Lower leg skin (tissue), 4 donors: ENCODE measurements at regions not wholly inside any gene's neighbourhood (a gene's known extent, or its start where the extent isn't known, plus 50 kb on each side); places are given as distances from the start of the nearest gene placed in this dataset.

ENCODE experiments used
- DNase-seq, 2 donors: peaks; one replicate each; pipeline ENCODE4 v3.0.0-alpha.2; 2019; ENCODE audit warnings: low spot score in 2 of 2
- H3K4me3 ChIP-seq: fragments of 200-600 bp; sonication (generic); 2 replicates; pipeline ENCODE4 v1.5.1; 2017; ENCODE audit warnings: mild to moderate bottlenecking, low read depth; ENCODE audit not compliant: poor library complexity, severe bottlenecking
- POLR2A ChIP-seq, 2 donors: fragments of 450-650 bp; IDR thresholded peaks; one replicate each; pipeline ENCODE4 v1.6.1; 2016 to 2017; ENCODE audit warnings: antibody characterized with exemption in 2 of 2, mild to moderate bottlenecking in 1 of 2, moderate library complexity in 1 of 2
- WGBS, 2 donors: methylation state at CpG; one replicate each; pipeline ENCODE4 v1.1.5; 2018; 5-methylcytosine and 5-hydroxymethylcytosine counted together
- intact Hi-C: fragments of 100-400 bp; cut with DNase I; formaldehyde crosslinking; loops from one replicate; pipeline ENCODE4 v1.15.0; 2023; ENCODE audit warnings: low total_unique reads
- TF ChIP-seq, protein P1 (sequence below), 3 donors: fragments of 450-650 bp; IDR thresholded peaks; one replicate each; pipeline ENCODE4 v1.5.1; 2016; ENCODE audit warnings: antibody characterized with exemption in 3 of 3, mild to moderate bottlenecking in 3 of 3, moderate library complexity in 2 of 3

DNA sequence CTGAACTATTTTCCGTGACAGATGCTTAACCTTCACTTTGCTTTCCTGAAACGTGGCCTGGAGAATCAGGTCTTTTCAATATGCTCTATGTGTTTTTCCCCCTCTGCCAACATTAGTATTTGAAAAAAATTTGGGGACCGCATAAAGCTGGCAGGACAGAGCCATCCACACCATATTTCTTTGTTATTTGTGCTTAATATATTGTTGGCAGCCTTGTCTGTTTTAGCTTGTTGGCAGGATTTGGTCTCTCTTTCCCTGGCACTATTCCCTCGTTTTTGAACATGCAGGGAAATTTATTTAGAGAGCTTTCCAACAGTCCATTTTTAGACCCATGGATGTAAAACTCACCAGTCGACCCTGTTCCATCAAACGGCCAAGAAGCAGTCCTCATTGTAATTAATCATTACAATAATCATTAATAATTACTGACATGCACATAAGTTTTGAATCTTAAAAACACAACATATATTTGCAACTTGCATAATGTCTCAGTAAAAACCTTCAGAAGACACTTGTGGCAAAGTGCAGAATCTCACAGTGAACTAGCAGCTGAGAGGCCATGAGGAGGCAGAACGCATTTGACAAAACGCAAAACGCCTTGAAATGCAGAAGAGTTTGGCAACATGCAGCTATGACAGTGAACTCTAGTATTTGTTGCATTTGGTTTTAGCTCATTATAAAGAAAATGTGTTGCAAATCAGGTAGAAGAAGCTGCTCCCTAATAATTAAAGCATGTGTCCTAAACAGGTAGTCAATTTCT lies 514.2 kb downstream of the C6orf118 start:
- TF ChIP-seq POLR2A (IDR thresholded peaks at IDR 0.05), result no peak
- TF ChIP-seq, protein P1, sequence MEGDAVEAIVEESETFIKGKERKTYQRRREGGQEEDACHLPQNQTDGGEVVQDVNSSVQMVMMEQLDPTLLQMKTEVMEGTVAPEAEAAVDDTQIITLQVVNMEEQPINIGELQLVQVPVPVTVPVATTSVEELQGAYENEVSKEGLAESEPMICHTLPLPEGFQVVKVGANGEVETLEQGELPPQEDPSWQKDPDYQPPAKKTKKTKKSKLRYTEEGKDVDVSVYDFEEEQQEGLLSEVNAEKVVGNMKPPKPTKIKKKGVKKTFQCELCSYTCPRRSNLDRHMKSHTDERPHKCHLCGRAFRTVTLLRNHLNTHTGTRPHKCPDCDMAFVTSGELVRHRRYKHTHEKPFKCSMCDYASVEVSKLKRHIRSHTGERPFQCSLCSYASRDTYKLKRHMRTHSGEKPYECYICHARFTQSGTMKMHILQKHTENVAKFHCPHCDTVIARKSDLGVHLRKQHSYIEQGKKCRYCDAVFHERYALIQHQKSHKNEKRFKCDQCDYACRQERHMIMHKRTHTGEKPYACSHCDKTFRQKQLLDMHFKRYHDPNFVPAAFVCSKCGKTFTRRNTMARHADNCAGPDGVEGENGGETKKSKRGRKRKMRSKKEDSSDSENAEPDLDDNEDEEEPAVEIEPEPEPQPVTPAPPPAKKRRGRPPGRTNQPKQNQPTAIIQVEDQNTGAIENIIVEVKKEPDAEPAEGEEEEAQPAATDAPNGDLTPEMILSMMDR (IDR thresholded peaks at IDR 0.05), result no peak
- intact Hi-C loops, result no loop called here
- DNase-seq, result no peak
- 41 to 46% methylated on average over 9 of the region's 9 CpGs for WGBS, 2 donors
- no peak overlapping the region for H3K4me3 ChIP-seq

DNA sequence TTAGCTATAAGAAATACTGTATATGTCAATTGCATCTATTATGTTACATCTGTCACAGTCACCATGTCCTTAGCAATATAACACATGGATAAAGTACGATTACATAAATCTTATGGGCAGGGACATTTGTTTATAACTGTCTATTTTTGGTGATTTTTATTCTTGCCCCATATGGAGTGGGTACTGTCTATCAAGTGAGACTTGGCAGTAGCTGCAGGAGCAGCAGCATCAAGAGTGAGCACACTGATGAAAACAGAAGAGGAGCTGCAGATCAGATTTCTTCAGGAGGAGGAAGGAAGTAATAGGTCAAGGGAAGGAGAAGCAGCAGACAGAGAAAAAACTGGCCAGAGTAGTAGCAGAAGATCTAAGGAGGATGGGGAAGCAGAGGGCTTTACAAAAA lies 516.7 kb downstream of the C6orf118 start:
- no peak overlapping the region for H3K4me3 ChIP-seq
- intact Hi-C loops, result no loop called here
- DNase-seq, result no peak
- WGBS, 2 donors, result 55 to 68% methylated on average over 1 of the region's 1 CpG
- TF ChIP-seq, protein P1 (IDR thresholded peaks at IDR 0.05), result no peak
- TF ChIP-seq POLR2A (IDR thresholded peaks at IDR 0.05), result no peak

DNA sequence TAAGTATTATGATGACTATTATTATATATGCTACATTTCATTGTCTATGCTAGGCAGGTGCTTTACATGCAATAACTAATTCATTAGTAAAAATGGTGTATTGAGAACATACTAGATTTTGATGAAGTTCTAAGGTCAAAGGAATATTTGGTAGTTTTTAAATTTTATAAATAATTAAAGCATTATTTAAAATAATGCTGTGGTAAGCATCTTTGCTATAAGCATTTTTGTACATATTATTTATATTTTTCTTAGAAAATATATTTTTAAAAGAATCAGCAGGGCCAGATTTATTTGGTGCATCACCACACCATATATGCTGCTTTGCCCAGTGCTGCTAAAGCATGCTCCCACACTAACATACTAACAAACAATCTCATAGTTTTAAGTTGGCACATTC lies 517.9 kb downstream of the C6orf118 start:
- no peak overlapping the region for H3K4me3 ChIP-seq
- intact Hi-C loops, result no loop called here
- no peak for TF ChIP-seq POLR2A (IDR thresholded peaks at IDR 0.05)
- TF ChIP-seq, protein P1 (IDR thresholded peaks at IDR 0.05), result no peak
- no peak for DNase-seq

- 91 to 97% methylated on average over 1 of the region's 1 CpG for WGBS, 2 donors
- no peak for TF ChIP-seq POLR2A (IDR thresholded peaks at IDR 0.05)
- TF ChIP-seq, protein P1 (IDR thresholded peaks at IDR 0.05), result no peak
- no peak overlapping the region for H3K4me3 ChIP-seq
- intact Hi-C loops, result no loop called here
- DNase-seq, result no peak
These were observed 545.6 kb downstream of the C6orf118 start for GRCh38 chr6:164763788-164764187.

DNA sequence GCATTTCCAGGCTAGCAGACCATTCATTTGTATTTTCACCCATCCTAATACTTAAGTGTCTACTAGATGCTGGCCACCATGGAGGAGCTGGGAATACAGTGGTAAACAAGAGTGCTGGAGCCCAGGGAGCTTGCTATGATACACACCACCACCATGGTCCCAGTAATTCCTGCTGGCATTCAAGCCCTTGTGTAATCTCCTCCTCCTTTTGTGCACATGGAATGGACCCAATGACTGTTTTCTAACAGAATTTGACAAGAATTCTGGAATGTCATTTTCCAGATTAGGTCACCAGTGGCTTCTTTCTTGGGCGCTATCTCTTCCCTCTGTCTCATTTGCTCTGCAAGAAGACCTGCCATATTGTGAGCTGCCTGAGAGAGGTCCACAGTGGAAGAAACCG lies 552.0 kb downstream of the C6orf118 start:
- intact Hi-C loops, result no loop called here
- DNase-seq, result no peak
- 81 to 90% methylated on average over 2 of the region's 2 CpGs for WGBS, 2 donors
- TF ChIP-seq, protein P1 (IDR thresholded peaks at IDR 0.05), result no peak
- no peak for TF ChIP-seq POLR2A (IDR thresholded peaks at IDR 0.05)
- H3K4me3 ChIP-seq, result no peak overlapping the region

DNA sequence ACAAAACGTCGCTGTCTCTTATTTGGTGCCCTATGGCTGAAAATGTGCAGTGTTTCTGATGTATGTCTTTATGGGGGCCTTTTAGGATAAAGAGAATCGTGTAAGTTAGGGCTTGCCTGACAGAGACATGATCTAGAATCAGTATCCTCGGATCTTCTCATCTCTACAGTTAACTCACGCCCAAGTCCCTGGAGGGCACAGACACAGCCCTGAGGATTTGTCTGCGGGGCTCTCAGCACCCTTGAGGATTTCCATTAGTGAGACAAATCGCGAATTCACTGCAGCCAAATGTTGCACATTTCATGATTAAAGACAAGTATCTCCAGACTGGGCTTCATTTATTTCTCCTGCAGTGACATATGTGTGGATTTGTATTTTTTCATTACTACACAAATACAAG lies 552.7 kb downstream of the C6orf118 start:
- no peak overlapping the region for H3K4me3 ChIP-seq
- TF ChIP-seq, protein P1 (IDR thresholded peaks at IDR 0.05), result no peak
- no peak for TF ChIP-seq POLR2A (IDR thresholded peaks at IDR 0.05)
- intact Hi-C loops, result no loop called here
- DNase-seq, result no peak
- 55 to 57% methylated on average over 8 of the region's 8 CpGs for WGBS, 2 donors
